GM21529 (cell line): ENCODE measurements at regions not wholly inside any gene's neighbourhood (a gene's known extent, or its start where the extent isn't known, plus 50 kb on each side); places are given as distances from the start of the nearest gene placed in this dataset.
A peak's percentile ranks its signal among the peaks of the same experiment; 100 is the strongest.
"Not testable (repeated sequence)": the region's sequence is repeated elsewhere in the genome, so short reads cannot be mapped to it uniquely, and the experiment has no call there.

ENCODE experiments used
- ATAC-seq: cut with Tn5 transposase; IDR thresholded peaks from one replicate; pipeline ENCODE4 v1.9.1; 2021; ENCODE audit not compliant: unreplicated experiment

DNA sequence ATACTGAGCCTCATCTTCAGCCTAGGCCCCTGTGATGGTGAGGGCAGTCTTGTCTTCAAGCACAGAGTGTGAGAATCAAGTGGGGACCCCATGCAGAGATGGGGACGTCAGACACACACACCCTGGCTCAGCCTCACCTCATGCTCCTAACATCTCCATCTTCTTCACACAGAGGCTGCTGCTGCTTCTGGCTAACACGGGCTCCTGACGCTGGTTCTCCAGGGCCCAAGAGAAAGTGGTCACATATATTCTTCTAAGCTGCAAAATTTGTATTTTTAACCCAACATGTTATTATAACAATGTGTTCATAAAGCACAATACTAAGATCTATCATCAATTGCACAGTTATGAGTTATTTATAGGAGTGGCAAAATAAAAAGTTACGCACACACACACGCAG is 101.2 kb downstream of the VPREB1 start:
- ATAC-seq, result no peak

DNA sequence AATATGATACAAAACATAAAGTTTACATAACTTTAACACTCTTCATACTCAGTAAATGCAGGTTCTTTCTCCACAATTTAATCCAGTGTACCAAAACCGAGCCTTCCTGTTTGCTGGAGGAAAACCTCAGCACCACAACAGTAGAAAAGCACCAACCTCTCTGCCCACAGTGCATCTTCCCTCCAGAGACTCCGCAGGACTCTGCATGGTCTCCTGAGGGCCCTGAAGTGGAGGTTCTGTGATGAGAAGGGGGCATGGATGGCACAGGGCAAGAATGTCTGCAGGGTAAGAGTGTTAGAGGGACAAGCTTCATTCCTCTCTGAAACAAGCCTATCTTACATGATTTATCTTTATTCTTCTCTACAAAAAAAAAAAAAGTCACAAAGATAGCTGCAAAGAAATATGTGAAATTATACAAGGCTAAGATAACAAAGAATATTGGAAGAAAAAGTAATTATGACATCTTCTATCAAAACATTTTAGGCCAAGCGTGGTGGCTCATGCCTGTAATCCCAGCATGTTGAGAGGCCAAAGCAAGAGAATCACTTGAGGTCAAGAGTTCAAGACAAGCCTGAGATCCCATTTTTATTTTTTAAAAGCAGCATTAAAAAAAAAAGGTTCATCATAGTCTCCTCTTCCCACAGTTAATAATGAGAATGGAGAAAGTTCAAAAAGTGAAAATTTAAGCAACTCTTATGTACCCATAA is 102.0 kb downstream of the VPREB1 start:
- no peak for ATAC-seq

DNA sequence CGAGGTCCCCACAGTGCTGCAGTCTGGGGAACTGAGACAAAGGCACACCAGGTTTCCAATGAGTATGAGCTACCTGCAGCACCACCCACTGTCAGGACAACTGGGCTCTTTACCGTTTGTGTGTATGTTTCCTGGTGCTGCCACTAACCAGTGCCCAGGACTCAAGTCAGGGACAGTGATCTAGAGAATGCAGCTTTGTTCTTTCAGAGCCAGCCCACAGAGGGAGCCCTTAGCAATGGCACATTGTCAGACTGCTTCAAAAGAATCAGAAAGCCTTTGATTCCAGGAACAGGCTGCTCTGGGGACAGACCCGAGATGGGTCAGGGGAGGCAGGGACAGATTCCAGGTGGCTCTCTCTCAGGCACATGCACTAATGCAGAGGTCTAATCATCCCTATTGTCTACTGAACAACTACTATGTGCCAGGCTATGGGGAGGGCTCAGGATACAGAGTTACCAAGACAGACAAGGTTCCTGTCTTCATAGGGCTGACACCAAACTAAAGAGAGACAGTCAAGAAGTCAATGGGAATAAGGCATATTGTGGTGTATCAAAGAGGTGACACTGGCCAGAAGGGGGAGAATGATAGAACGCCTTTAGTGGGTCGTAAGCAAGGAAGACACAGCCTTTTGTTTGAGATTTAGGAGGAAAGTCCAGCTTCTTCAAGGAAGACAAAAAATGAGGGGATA is 103.7 kb downstream of the VPREB1 start:
- no peak for ATAC-seq

DNA sequence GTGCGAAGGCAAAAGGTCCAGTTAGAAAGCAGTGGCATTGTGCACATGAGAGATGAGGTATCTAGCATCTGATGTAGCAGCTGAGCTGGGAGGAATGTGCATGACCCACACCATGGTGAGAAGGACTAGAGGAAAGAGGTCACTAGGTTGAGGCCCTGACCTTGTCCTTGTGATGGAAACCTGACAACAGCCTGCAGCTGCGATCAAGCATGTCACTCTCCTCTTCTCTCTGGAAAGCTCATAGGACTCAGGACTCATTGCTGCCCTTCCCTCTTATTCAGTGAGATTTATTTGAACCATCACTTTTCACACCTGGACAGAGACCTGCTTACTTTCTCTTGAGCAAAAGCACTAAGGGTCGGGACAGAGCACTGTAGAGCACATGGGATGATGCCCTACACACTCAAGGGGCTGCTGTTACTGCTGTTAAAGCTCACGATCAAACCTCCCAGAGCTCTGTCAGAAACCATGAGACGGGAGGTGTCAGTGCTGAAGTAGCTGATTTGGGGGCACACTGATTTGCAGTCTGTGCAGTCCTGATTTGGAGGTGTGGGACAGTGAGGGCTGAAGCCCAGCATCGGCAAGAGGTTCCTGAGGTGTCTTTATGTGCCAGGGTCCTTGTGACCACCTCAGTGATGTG is 104.3 kb downstream of the VPREB1 start:
- ATAC-seq, result no peak

DNA sequence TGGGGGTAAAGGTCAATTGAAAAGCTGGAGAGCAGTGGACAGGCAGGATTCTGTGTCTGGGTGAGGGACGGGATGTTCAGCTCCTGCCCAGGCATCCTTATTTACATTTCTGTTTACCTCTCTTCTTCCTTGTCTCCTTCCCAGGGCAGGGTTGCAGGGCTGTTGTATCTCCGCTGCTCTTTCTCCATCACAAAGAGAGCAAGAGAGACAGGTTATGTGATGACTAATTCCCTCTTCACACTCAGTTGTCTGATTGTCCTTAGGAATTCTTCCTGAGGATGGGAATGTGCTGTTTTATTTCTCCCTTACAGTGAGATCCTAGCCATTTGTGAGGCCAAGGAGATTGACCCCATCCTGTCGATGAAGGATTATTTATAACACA is 104.9 kb downstream of the VPREB1 start:
- no peak for ATAC-seq

DNA sequence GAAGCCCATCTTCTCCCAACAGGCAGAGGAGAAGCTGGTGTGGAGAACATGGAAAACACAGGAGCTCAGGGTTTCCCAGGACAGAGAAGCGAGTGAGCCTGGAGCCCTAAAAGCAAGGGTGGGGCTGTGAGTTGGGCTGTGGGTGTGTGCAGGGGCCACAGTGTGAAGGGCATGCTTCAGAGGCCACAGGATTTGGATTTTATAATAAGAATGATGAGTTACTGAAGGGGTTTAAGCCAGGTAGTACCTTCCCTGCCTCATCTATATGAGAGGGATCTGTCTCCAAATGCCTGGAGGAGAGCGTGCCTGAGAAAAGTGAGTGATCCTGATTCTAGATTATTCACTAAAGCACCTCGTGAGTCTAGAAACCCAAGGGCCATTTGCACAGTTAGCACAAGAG is 106.8 kb downstream of the VPREB1 start:
- no peak for ATAC-seq

DNA sequence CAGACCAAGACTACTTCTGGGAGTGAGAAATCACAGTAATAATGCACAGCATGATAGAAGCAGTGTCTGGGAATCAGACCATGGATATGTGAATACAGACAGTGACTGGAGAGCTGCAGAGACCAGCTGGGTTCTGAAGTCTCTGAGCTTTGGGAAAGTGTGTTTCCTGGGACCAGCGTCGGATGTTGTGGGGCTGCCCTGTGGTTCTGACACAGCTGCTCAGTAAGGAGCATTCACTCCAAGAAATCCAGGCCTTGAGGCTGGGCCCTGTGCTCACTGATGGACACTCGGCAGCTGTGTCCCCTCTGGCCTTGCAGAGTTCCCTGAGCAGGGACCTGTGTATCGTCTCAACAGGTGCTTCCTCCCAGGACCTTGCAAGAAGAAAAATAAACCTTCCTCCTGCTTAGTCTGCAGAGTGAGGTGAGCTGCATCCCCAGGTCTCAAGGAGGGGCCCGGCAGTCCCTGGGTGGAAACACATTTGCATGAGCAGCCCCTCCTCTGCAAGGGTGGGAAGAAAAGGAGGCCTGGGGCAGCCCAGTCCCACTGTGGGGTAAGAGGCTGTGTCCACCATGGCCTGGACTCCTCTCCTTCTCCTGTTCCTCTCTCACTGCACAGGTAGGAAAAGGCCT is 107.9 kb downstream of the VPREB1 start:
- no peak for ATAC-seq

DNA sequence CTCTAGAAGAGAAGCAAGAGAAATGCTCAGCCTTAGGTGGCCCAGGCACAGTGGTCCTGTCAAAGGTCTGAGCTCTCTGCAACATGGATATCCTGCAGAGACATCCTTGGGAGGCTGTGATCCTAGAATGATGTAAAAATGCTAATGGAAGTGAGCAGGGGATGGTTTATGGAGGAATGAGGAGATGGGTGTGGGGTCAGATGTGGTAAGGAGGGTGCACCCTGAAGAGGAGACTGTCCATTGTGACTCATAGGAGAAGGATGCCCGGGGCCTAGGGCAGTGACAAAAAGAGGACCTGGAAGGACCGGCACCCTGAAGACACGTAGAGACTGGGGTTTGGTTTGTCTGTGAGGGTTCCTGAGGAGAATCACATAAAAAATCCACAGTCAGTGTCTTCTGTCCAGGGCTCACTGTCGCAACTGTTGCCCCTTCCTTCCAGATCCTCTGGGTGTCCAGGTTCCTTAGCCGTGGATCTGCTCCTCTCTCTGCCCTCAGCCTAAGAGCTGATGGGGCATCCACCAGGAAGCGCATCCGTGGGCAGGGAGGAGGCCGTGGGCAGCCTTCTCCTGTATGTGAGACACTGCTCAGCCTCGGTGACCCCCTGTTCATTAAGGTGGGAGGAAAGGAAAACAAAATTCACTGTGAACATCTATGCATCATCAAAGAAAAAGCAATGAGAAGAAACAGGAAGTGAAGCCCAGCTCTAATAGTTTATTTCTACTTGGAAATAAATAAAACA is 110.7 kb downstream of the VPREB1 start:
- no peak for ATAC-seq

DNA sequence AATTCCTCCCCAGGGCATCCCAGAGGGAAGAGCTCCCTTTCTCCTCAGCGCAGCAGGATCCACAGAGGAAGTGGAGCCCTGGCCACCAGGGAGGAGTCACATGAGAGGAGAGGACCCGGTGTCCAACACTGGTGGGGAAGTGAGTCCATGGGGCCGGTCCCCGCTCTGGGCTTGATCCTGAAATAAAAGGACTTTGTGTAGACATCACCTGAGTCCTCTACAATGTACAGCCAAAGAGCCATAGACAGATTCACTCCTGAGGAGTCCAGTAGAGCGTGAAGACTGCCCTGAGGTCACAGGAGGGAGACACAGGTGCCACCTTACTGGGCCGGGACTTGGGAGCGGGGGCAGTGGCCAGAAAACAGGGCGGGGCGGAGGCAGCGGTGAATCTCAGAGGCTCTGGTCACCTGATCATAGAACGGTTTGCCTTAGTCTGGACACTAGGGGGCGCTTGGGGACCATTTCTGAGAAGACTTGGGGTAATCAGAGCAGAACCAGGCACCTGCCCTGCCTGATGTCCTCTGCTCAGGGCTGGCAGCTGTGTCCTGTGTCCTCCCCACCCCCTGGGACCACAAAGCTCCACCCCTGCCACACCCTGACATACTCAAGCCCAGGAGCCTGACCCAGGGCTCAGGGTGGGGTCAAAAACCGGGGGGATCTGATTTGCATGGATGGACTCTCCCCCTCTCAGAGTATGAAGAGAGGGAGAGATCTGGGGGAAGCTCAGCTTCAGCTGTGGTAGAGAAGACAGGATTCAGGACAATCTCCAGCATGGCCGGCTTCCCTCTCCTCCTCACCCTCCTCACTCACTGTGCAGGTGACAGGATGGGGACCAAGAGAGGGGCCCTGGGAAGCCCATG is 112.7 kb downstream of the VPREB1 start:
- peak; percentile 85 for ATAC-seq

DNA sequence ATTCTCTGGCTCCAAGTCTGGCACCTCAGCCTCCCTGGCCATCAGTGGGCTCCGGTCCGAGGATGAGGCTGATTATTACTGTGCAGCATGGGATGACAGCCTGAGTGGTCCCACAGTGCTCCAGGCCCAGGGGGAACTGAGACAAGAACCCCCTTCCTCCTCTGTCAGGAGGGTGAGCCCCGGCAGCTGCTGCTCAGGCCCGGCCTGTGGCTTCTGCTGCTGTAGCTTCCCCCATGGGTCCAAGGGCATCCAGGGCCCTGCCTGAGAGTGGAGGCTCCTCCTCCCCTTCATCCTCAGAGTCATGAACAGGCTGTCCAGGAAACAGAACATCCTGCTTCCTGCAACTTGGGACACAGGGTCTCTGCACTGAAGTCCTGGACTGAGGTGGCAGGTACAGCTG is 113.6 kb downstream of the VPREB1 start:
- no peak for ATAC-seq

DNA sequence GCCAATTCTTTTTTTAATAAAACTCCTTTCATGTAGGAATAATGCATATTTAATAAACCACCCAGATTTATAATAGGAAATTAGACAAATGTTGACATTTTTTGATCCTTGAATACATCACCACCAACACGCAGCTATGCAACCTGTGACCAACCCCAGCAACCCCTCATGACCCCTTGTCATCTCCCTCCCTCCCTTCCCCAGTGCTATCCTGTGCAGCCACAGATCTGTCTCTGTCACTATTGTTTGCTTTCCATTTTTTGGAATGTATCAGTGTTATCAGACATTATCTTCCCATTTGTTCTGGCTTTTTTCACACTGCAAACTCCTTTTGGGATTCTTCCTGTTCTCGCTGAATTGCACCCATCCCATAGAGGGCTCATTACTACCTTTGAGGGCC is 114.1 kb downstream of the VPREB1 start:
- no peak for ATAC-seq

DNA sequence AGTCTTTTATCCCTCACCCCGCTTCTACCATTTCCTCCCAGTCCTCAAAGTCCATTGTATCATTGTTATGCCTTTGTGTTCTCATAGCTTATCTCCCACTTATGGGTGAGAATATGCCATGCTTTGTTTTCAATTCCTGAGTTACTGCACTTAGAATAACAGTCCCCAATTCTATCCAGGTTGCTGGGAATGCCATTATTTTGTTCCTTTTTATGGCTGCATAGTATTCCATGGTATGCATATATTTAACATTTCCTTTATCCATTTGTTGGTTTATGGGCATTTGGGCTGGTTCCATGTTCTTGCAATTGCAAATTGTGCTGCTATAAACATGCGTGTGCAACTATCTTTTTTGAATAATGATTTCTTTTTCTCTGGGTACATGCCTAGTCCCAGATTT is 114.9 kb downstream of the VPREB1 start:
- no peak for ATAC-seq

DNA sequence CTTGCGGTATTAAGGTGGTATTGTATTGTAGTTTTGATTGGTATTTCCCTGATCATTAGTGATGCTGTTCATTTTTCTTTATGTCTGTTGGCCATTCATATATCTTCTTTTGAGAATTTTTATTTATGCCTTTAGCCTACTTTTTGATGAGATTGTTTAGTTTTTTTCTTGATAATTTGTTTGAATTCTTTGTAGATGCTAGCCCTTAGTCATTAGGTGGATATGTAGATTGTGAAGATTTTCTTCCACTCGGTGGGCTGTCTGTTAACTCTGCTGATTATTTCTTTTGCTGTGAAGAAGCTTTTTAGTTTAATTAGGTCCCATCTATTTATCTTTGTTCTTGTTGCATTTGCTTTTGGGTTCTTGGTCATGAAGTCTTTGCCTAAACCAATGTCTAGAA is 115.4 kb downstream of the VPREB1 start:
- no peak for ATAC-seq

DNA sequence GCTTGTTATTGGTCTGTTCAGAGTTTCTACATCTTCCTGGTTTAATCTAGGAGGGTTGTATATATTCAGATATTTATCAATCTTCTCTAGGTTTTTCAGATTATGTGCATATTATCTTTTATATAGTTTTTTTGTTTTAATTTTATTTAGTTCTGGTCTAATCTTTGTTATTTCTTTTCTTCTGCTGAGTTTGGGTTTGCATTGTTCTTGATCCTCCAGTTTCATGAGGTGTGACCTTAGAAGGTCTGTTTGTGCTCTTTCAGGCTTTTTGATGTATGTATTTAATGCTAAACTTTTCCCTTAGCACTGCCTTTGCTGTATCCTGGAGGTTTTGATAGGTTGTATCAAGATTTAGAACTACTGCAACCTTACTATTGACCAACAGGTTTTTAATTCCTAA is 117.7 kb downstream of the VPREB1 start:
- ATAC-seq, result no peak

DNA sequence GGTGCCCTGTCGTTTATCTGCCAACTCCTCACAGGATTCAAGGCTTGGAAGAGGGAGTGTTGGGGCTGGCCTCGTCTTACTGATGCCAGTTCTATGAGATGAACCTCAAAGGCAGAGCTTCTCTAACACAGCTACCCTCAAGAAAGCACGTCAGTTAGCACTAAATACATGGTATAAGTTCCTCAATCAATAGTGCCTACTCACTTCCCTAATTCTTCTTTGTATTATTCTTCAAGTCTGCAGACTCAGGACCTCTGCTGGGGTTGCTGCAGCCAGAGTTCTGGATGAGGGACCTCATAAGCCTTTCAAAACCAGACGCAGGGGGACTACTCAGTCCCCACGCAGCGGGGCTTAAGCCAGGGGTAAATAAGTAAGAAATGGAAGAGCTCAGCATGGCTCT is 118.3 kb downstream of the VPREB1 start:
- ATAC-seq, result no peak

DNA sequence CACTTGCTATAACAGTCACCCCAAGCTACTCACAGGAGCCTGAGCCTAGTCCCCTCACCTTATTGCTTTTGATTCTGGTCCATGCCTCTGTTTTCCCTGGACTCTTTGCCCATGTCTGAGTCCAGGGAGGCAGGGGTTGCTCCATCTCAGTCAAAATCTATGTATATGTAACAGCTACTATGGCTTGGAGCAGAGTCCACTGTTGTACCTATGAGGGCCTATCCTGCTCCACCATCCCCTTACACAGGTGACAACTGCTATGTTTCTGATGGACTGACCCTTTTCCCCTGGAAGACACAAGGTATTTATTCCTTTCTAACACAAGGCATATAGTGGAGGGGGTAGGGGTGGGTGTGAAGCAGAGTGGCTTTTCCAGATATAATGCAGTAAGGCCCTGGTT is 119.6 kb downstream of the VPREB1 start:
- ATAC-seq, result no peak

DNA sequence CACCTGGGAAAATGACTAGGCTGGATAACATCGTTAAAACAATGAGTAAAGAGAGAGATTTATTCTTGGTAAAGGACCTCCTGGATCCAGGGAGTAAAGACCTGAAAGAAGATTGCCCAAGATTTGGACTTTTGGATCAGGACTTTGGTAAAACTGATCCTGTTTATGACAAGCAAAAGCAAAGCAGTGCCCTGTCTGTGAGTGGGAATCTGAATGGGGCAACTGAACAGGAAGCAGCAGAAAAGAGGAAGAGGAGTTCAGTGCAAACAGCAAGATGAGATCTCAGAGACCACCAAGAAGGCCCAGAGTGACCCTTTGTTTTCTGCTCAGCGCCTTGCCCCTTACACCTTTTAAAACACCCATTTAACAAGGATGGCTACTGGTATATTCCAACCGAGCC is 122.0 kb downstream of the VPREB1 start:
- ATAC-seq, result no peak

DNA sequence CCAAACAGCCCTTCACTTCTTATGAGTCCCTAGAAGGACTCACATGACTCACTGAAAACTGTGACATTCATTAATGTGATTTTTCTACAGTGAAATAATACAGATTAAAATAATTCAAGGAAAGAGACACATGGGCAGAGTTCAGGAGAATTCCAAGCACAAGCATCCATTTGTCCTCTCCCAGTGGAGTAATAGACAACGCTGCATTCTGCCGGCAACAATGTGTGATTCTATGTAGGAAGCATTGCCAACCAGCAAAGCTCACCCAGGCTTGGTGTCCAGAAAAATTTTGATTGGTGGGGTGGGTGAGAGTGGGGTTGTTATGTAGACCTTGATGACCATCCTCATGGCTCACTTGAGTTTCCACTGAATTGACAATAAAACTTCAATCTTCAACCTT is 123.9 kb downstream of the VPREB1 start:
- ATAC-seq, result no peak

DNA sequence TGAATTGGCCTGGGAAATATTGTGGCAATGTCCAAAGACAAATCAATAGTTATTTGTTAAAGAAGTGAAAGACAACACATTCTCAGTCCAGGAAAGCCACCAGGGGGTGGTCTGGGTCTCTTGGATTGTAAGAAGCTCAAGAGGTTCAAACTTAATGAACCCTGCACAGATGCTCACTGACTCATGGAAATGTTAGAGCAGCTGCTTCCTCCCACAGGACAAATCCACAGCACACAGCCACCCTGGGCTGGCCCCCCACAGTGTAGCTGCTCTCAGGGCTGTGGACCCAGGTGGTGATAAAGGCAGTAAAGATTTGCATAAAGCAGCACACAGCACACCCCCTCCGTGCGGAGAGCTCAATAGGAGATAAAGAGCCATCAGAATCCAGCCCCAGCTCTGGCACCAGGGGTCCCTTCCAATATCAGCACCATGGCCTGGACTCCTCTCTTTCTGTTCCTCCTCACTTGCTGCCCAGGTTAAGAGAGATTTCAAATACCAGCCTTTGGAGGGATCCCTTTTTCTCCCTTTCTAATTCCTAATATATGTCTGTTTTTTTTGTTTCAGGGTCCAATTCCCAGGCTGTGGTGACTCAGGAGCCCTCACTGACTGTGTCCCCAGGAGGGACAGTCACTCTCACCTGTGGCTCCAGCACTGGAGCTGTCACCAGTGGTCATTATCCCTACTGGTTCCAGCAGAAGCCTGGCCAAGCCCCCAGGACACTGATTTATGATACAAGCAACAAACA is 124.8 kb downstream of the VPREB1 start:
- ATAC-seq, result not testable (repeated sequence)

DNA sequence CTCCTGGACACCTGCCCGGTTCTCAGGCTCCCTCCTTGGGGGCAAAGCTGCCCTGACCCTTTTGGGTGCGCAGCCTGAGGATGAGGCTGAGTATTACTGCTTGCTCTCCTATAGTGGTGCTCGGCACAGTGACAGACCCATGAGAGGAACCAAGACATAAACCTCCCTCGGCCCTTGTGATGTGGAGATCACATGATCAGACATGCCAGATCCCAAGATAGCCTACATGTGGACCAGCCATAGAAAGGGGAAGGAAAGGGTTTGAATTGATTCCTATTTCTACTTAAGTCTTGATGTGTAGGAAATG is 125.3 kb downstream of the VPREB1 start:
- ATAC-seq, result no peak
